ENCODE measurements at regions not wholly inside any gene's neighbourhood (a gene's known extent, or its start where the extent isn't known, plus 50 kb on each side); places are given as distances from the start of the nearest gene placed in this dataset.

GRCh38 chr7:114128880-114129279 is 210.1 kb upstream of the PPP1R3A start:
- no peak for DNase-seq (ENCODE audit: low read depth)

- no peak for DNase-seq (ENCODE audit: low read depth)
These were observed 207.3 kb upstream of the PPP1R3A start for GRCh38 chr7:114126095-114126494.

- no peak for DNase-seq (ENCODE audit: low read depth)
These were observed 194.0 kb upstream of the PPP1R3A start for GRCh38 chr7:114112806-114113205.

GRCh38 chr7:114110666-114111065 is 191.9 kb upstream of the PPP1R3A start:
- DNase-seq (ENCODE audit: low read depth): no peak

GRCh38 chr7:114109721-114110120 is 190.9 kb upstream of the PPP1R3A start:
- DNase-seq (ENCODE audit: low read depth): no peak

GRCh38 chr7:114109304-114109703 is 190.5 kb upstream of the PPP1R3A start:
- DNase-seq (ENCODE audit: low read depth): peak; percentile 32

- no peak for DNase-seq (ENCODE audit: low read depth)
These were observed 189.7 kb upstream of the PPP1R3A start for GRCh38 chr7:114108510-114108909.

GRCh38 chr7:114107522-114107921 is 188.7 kb upstream of the PPP1R3A start:
- DNase-seq (ENCODE audit: low read depth): no peak

GRCh38 chr7:114104035-114104434 is 185.2 kb upstream of the PPP1R3A start:
- no peak for DNase-seq (ENCODE audit: low read depth)

GRCh38 chr7:114102996-114103395 is 184.2 kb upstream of the PPP1R3A start:
- DNase-seq (ENCODE audit: low read depth): no peak

GRCh38 chr7:114102131-114102530 is 183.3 kb upstream of the PPP1R3A start:
- no peak for DNase-seq (ENCODE audit: low read depth)

GRCh38 chr7:114100810-114101209 is 182.0 kb upstream of the PPP1R3A start:
- no peak for DNase-seq (ENCODE audit: low read depth)

- DNase-seq (ENCODE audit: low read depth): no peak
These were observed 180.5 kb upstream of the PPP1R3A start for GRCh38 chr7:114099337-114099736.

GRCh38 chr7:114095885-114096284 is 177.1 kb upstream of the PPP1R3A start:
- DNase-seq (ENCODE audit: low read depth): no peak

- no peak for DNase-seq (ENCODE audit: low read depth)
These were observed 169.7 kb upstream of the PPP1R3A start for GRCh38 chr7:114088470-114088940.

GRCh38 chr7:114087653-114088469 is 169.1 kb upstream of the PPP1R3A start:
- DNase-seq (ENCODE audit: low read depth): no peak

GRCh38 chr7:114086914-114087652 is 168.3 kb upstream of the PPP1R3A start:
- DNase-seq (ENCODE audit: low read depth): no peak

GRCh38 chr7:114086537-114086913 is 167.7 kb upstream of the PPP1R3A start:
- DNase-seq (ENCODE audit: low read depth): no peak

- peak; percentile 64 for DNase-seq (ENCODE audit: low read depth)
These were observed 167.0 kb upstream of the PPP1R3A start for GRCh38 chr7:114085592-114086501.

- DNase-seq (ENCODE audit: low read depth): no peak
These were observed 166.4 kb upstream of the PPP1R3A start for GRCh38 chr7:114085313-114085591.

GRCh38 chr7:114084472-114085312 is 165.9 kb upstream of the PPP1R3A start:
- no peak for DNase-seq (ENCODE audit: low read depth)

Data from LHCN-M2 (cell line).